ENCODE measurements at regions not wholly inside any gene's neighbourhood (a gene's known extent, or its start where the extent isn't known, plus 50 kb on each side); places are given as distances from the start of the nearest gene placed in this dataset.

- DNase-seq: no peak
These were observed 111.6 kb downstream of the SIPA1L2 start for GRCh38 chr1:232518349-232518748.

- DNase-seq: no peak
These were observed 112.7 kb downstream of the SIPA1L2 start for GRCh38 chr1:232517204-232517603.

GRCh38 chr1:232515706-232516105 lies 114.2 kb downstream of the SIPA1L2 start:
- DNase-seq: no peak

GRCh38 chr1:232512712-232513111 lies 117.2 kb downstream of the SIPA1L2 start:
- DNase-seq: no peak

GRCh38 chr1:232511172-232511571 lies 118.8 kb downstream of the SIPA1L2 start:
- DNase-seq: no peak

GRCh38 chr1:232510367-232511110 lies 119.4 kb downstream of the SIPA1L2 start:
- no peak for DNase-seq

- DNase-seq: no peak
These were observed 120.4 kb downstream of the SIPA1L2 start for GRCh38 chr1:232509570-232509969.

GRCh38 chr1:232508130-232508701 lies 121.7 kb downstream of the SIPA1L2 start:
- DNase-seq: no peak

GRCh38 chr1:232507571-232507970 lies 122.4 kb downstream of the SIPA1L2 start:
- DNase-seq: no peak

GRCh38 chr1:232505884-232506283 lies 124.0 kb downstream of the SIPA1L2 start:
- DNase-seq: no peak

GRCh38 chr1:232504651-232505050 lies 125.3 kb downstream of the SIPA1L2 start:
- DNase-seq: no peak

- DNase-seq: no peak
These were observed 126.4 kb downstream of the SIPA1L2 start for GRCh38 chr1:232503497-232503896.

GRCh38 chr1:232501854-232502253 lies 128.1 kb downstream of the SIPA1L2 start:
- DNase-seq: no peak

GRCh38 chr1:232499188-232499587 lies 130.7 kb downstream of the SIPA1L2 start:
- DNase-seq: no peak

- no peak for DNase-seq
These were observed 136.1 kb downstream of the SIPA1L2 start for GRCh38 chr1:232493869-232494268.

- DNase-seq: no peak
These were observed 140.7 kb downstream of the SIPA1L2 start for GRCh38 chr1:232489256-232489655.

- DNase-seq: no peak
These were observed 142.7 kb downstream of the SIPA1L2 start for GRCh38 chr1:232487236-232487635.

GRCh38 chr1:232486454-232487207 lies 143.3 kb downstream of the SIPA1L2 start:
- DNase-seq: no peak

- no peak for DNase-seq
These were observed 143.9 kb downstream of the SIPA1L2 start for GRCh38 chr1:232486006-232486405.

- no peak for DNase-seq
These were observed 145.1 kb downstream of the SIPA1L2 start for GRCh38 chr1:232484856-232485255.

GRCh38 chr1:232483826-232484225 lies 146.1 kb downstream of the SIPA1L2 start:
- DNase-seq: no peak

- DNase-seq: no peak
These were observed 148.8 kb downstream of the SIPA1L2 start for GRCh38 chr1:232481091-232481490.

GRCh38 chr1:232477728-232478127 lies 152.2 kb downstream of the SIPA1L2 start:
- no peak for DNase-seq

- no peak for DNase-seq
These were observed 153.4 kb downstream of the SIPA1L2 start for GRCh38 chr1:232476538-232476950.

Measured in CD4-positive, alpha-beta T cell treated with Interleukin-1 beta for 1 hour (primary cell).